Activated T-cell treated with anti-CD3 and anti-CD28 coated beads, Interleukin-2, amount 50 U/mL, for 4 hours (primary cell): ENCODE measurements at regions not wholly inside any gene's neighbourhood (a gene's known extent, or its start where the extent isn't known, plus 50 kb on each side); places are given as distances from the start of the nearest gene placed in this dataset.
"Not testable (repeated sequence)": the region's sequence is repeated elsewhere in the genome, so short reads cannot be mapped to it uniquely, and the experiment has no call there.

Experiments used
- ATAC-seq, 2 donors: fragments of 200-7000 bp; cut with Tn5 transposase; one replicate each; pipeline ENCODE4 v1.10.0; 2021
- DNase-seq: peaks from one replicate; pipeline ENCODE4 v3.0.0-alpha.2; 2020
- H3K27me3 Mint-ChIP-seq: one replicate; pipeline ENCODE4 v1.8.0; 2021; ENCODE audit warnings: low read depth, mixed read lengths
- H3K36me3 Mint-ChIP-seq: one replicate; pipeline ENCODE4 v1.8.0; 2022; ENCODE audit warnings: mixed read lengths; ENCODE audit not compliant: insufficient read depth
- H3K4me1 Mint-ChIP-seq: one replicate; pipeline ENCODE4 v1.8.0; 2021; ENCODE audit warnings: low read depth, mixed read lengths
- H3K4me3 Mint-ChIP-seq: one replicate; pipeline ENCODE4 v1.8.0; 2021; ENCODE audit warnings: mild to moderate bottlenecking, moderate library complexity, mixed read lengths
- H3K9me3 Mint-ChIP-seq: one replicate; pipeline ENCODE4 v1.8.0; 2021; ENCODE audit warnings: mixed read lengths

GRCh38 chr2:107475859-107476258 is 350.8 kb upstream of the RGPD4 start:
- peaks cover 17% of the 10 kb centered on the region for H3K9me3 Mint-ChIP-seq
- H3K36me3 Mint-ChIP-seq: no peaks in the 10 kb centered on the region
- no peak overlapping the region for H3K4me3 Mint-ChIP-seq
- no peak for DNase-seq
- ATAC-seq: no peak
- H3K27me3 Mint-ChIP-seq: no peaks in the 10 kb centered on the region
- H3K4me1 Mint-ChIP-seq: no peaks in the 10 kb centered on the region

DNA sequence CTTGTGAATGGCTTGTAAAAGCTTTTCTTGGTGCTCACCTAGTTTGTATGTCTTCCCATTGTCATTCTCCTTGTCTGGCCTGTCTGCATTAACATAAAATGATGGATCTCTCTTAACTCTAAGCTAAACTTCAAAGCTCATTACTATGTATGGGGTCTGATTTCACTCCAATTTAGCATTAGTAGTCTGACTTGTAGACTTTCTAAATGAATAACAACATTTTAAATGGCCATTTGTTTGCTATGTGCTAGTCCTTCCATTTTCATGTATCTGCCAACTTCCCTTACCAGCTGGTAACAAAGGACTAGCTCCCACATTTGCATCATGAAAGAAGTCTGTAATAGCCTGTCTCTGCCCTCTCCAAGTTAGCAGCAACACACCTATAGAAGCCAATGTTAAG is 324.2 kb upstream of the RGPD4 start:
- H3K4me3 Mint-ChIP-seq: no peak overlapping the region
- no peaks in the 10 kb centered on the region for H3K36me3 Mint-ChIP-seq
- ATAC-seq (no peak), DNase-seq (no peak)
- H3K27me3 Mint-ChIP-seq: no peaks in the 10 kb centered on the region
- peaks cover 3% of the 10 kb centered on the region for H3K9me3 Mint-ChIP-seq
- H3K4me1 Mint-ChIP-seq: no peaks in the 10 kb centered on the region

GRCh38 chr2:107511970-107512789 is 314.5 kb upstream of the RGPD4 start:
- no peak for DNase-seq
- Mint-ChIP-seq H3K9me3 (peaks cover 7% of the 10 kb centered on the region), H3K4me3 (no peak overlapping the region), H3K4me1 (no peaks in the 10 kb centered on the region), H3K36me3 (no peaks in the 10 kb centered on the region), H3K27me3 (peaks cover 2% of the 10 kb centered on the region)
- ATAC-seq: no peak

- Mint-ChIP-seq H3K36me3 (no peaks in the 10 kb centered on the region), H3K9me3 (peaks cover 4% of the 10 kb centered on the region), H3K27me3 (no peaks in the 10 kb centered on the region), H3K4me1 (no peaks in the 10 kb centered on the region), H3K4me3 (no peak overlapping the region)
- ATAC-seq (no peak), DNase-seq (no peak)
These were observed 301.3 kb upstream of the RGPD4 start for GRCh38 chr2:107525406-107525805.

DNA sequence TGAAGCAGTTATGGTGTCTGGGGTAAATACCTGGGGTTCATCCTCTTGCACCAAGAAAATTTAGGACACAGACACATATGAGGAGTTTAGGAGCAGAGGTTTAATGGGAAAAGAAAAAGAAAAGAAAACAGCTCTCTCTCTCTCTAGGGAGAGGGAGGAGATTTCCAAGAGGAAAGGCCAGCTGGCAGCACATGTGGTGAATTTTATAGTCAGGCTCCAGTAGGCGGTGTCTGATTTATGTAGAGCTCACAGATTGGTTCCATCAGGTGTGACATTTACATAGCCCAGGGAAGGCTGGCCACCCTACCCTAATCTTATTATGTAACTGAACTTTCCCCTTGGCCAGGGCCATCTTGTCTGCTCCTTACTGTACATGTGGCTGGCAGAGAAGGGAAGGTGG is 297.5 kb upstream of the RGPD4 start:
- H3K27me3 Mint-ChIP-seq: no peaks in the 10 kb centered on the region
- H3K9me3 Mint-ChIP-seq: peaks cover under 1% of the 10 kb centered on the region
- no peaks in the 10 kb centered on the region for H3K36me3 Mint-ChIP-seq
- H3K4me3 Mint-ChIP-seq: no peak overlapping the region
- no peaks in the 10 kb centered on the region for H3K4me1 Mint-ChIP-seq
- no peak for DNase-seq
- ATAC-seq: no peak

DNA sequence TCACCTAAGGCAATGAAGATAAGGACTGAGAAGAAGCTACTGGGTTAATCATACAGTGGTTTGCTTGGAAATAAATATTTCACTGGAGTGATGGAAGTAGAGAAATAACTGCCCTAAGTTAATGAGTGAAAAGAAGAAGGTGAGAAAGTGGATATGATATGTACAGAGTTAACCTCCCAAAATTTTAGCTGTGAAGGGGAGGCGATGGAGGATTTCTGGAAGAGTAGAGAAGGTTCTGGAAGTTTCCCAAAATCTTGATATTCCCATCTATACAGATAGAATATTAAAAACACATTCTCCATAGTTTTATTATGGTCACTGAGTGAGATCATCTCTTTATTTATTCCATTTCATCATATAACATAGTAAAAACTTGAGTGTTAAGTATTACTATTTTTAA is 296.6 kb upstream of the RGPD4 start:
- no peaks in the 10 kb centered on the region for H3K36me3 Mint-ChIP-seq
- no peaks in the 10 kb centered on the region for H3K27me3 Mint-ChIP-seq
- ATAC-seq: no peak
- no peaks in the 10 kb centered on the region for H3K4me1 Mint-ChIP-seq
- H3K9me3 Mint-ChIP-seq: peaks cover 8% of the 10 kb centered on the region
- H3K4me3 Mint-ChIP-seq: no peak overlapping the region
- no peak for DNase-seq

GRCh38 chr2:107534926-107535325 is 291.8 kb upstream of the RGPD4 start:
- DNase-seq (no peak), ATAC-seq (no peak)
- H3K9me3 Mint-ChIP-seq: peaks cover 8% of the 10 kb centered on the region
- H3K36me3 Mint-ChIP-seq: no peaks in the 10 kb centered on the region
- H3K27me3 Mint-ChIP-seq: no peaks in the 10 kb centered on the region
- H3K4me3 Mint-ChIP-seq: no peak overlapping the region
- H3K4me1 Mint-ChIP-seq: no peaks in the 10 kb centered on the region

DNA sequence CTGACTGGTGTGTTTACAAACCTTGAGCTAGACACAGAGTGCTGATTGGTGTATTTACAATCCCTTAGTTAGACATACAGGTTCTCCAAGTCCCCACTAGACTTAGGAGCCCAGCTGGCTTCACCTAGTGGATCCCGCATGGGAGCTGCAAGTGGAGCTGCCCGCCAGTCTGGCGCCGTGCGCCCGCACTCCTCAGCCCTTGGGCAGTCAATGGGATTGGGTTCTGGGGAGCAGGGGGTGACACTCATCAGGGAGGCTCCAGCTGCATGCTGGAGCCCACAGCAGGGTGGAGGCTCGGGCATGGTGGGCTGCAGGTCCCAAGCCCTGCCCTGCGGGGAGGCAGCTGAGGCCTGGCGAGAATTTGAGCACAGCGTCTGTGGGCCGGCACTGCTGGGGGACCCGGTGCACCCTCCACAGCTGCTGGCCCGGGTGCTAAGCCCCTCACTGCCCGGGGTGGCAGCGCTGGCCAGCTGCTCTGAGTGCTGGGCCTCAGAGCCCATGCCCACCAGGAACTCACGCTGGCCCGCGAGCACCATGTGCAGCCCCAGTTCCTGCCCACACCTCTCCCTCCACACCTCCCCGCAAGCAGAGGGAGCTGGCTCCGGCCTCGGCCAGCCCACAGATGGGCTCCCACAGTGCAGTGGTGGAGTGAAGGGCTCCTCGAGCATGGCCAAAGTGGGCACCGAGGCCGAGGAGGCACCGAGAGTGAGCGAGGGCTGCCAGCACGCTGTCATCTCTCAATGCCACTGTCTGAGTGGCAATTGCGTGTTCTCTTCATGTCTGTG is 290.6 kb upstream of the RGPD4 start:
- ATAC-seq, H3K27me3 Mint-ChIP-seq, H3K36me3 Mint-ChIP-seq, H3K4me1 Mint-ChIP-seq, H3K9me3 Mint-ChIP-seq, DNase-seq, H3K4me3 Mint-ChIP-seq: not testable (repeated sequence)

DNA sequence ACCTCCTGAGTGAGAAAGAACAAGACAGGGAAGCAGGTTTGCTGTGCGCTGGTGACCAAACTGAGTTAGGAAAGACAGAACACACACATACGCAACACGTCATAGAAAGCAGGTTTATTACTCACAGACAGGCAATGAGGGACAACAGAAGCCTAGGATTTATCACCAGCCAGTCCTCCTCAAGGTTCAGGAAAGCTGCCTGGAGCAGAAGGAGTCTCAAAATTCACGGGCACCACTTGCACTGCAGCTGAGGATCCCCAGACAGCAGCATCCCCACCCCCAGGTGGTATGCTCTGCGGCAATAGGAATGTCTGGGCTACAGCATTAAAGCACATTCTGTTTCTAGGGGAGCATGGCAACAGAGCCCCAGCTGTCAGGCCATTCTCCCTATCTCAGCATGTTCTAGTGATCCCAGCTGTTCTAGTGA is 284.4 kb upstream of the RGPD4 start:
- H3K27me3 Mint-ChIP-seq: no peaks in the 10 kb centered on the region

DNA sequence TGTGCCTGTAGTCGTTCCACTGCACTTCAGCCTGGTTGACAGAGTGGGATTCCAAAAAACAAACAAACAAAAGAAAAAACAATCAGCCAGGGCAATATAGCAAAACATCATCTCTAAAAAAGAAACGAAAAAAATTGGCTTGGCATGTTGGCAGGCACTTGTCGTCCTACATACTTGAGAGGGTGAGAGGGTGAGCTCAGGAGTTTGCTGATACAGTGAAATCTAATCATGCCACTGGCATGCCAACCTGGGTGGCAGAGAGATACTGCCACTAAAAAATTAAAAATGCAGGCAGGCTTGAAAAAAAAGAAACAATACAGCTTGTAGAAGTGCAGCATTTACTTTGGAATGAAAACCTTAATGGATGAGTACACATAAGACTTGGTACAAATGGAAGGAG is 282.9 kb upstream of the RGPD4 start:
- DNase-seq (no peak), ATAC-seq (no peak)
- Mint-ChIP-seq H3K36me3 (no peaks in the 10 kb centered on the region), H3K9me3 (no peaks in the 10 kb centered on the region), H3K4me1 (no peaks in the 10 kb centered on the region), H3K27me3 (no peaks in the 10 kb centered on the region), H3K4me3 (no peak overlapping the region)

More for the DNA sequence above, 284.4 kb upstream of the RGPD4 start:
- no peak overlapping the region for H3K4me3 Mint-ChIP-seq
- H3K36me3 Mint-ChIP-seq: no peaks in the 10 kb centered on the region
- H3K9me3 Mint-ChIP-seq: no peaks in the 10 kb centered on the region
- DNase-seq (no peak), ATAC-seq (no peak)
- H3K4me1 Mint-ChIP-seq: no peaks in the 10 kb centered on the region

DNA sequence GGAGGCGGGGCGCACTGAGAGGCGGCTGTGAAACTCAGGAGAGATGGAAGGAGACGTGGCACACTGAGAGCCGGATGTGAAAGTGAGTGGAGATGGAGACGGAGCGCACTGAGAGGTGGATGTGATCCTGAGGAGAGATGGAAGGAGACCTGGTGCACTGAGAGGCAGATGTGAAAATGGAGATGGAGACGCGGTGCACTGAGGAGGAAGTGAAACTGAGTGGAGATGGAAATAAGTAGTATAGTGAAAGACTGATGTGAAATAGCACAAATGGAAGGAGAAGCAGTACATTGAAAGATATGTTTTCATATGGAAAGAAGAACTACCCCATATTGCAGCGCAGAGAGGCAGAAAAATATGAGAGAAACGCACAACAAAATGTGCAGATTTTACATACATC is 281.6 kb upstream of the RGPD4 start:
- Mint-ChIP-seq H3K36me3 (no peaks in the 10 kb centered on the region), H3K9me3 (no peaks in the 10 kb centered on the region), H3K27me3 (no peaks in the 10 kb centered on the region), H3K4me1 (no peaks in the 10 kb centered on the region), H3K4me3 (no peak overlapping the region)
- ATAC-seq (no peak), DNase-seq (no peak)

GRCh38 chr2:107545851-107546250 is 280.8 kb upstream of the RGPD4 start:
- Mint-ChIP-seq H3K4me3 (no peak overlapping the region), H3K9me3 (no peaks in the 10 kb centered on the region), H3K36me3 (no peaks in the 10 kb centered on the region), H3K4me1 (no peaks in the 10 kb centered on the region), H3K27me3 (no peaks in the 10 kb centered on the region)
- DNase-seq (no peak), ATAC-seq (no peak)

DNA sequence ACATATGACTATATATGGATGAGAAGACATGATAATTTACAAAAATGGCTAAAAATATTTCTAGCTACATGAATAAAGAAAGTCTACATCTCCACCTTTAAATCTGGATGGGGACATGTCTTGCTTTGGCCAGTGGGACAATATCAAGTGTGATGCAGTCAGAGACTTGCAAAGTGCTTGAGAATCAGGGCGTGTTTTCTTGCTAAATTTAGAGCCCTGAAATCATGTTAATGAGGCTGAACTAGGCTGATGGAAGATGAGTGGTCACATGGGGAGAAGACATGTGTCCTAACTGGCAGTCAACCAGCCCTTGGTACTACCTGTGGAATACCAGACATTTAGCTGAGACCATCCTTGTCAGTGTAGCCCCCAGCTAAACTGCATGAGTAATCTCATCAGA is 278.5 kb upstream of the RGPD4 start:
- Mint-ChIP-seq H3K9me3 (no peaks in the 10 kb centered on the region), H3K36me3 (no peaks in the 10 kb centered on the region), H3K4me3 (no peak overlapping the region), H3K27me3 (no peaks in the 10 kb centered on the region), H3K4me1 (no peaks in the 10 kb centered on the region)
- no peak for ATAC-seq
- DNase-seq: no peak

DNA sequence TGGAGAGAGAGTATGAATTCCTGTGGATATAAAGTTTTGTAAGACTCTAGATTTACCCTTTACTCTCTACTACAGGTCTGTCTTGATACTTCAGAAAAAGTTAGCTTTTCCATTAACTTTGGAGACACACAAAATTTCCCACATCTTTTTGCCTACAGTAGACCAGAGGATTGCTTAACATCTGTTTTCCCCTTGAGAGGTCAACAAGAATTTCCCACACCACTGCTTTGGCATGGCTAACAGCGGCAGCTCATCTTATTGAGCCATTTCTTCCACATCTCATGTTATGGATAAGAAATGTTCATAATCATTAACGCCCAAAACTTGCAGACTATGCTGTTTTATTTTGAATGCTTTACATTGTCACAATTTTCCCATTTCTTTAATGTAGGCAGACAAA is 273.6 kb upstream of the RGPD4 start:
- peaks cover 12% of the 10 kb centered on the region for H3K9me3 Mint-ChIP-seq
- ATAC-seq (no peak), DNase-seq (no peak)
- no peak overlapping the region for H3K4me3 Mint-ChIP-seq
- H3K36me3 Mint-ChIP-seq: no peaks in the 10 kb centered on the region
- H3K4me1 Mint-ChIP-seq: no peaks in the 10 kb centered on the region
- no peaks in the 10 kb centered on the region for H3K27me3 Mint-ChIP-seq

DNA sequence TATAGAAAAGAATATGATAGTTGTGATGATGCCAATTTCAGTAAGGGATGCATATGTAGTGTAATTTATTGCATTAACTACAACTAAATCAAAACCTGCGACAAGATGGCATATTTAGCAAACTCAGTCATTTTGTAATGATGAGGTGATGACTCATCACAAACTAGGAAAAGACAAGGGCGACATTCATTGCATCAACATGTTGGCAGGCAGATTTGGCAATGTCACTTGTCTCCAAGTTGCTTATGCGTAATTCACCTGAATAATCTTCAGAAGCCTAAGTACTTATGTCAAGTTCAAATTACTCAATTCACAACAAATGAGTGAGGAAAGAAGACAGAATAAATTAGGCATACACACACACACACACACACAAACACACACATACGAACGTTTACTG is 273.2 kb upstream of the RGPD4 start:
- no peak for ATAC-seq
- H3K9me3 Mint-ChIP-seq: peaks cover 12% of the 10 kb centered on the region
- DNase-seq: no peak
- H3K4me3 Mint-ChIP-seq: no peak overlapping the region
- no peaks in the 10 kb centered on the region for H3K4me1 Mint-ChIP-seq
- no peaks in the 10 kb centered on the region for H3K27me3 Mint-ChIP-seq
- H3K36me3 Mint-ChIP-seq: no peaks in the 10 kb centered on the region
